HPDE6-E6E7 (cell line): ENCODE measurements at regions not wholly inside any gene's neighbourhood (a gene's known extent, or its start where the extent isn't known, plus 50 kb on each side); places are given as distances from the start of the nearest gene placed in this dataset.
"Not testable (repeated sequence)": the region's sequence is repeated elsewhere in the genome, so short reads cannot be mapped to it uniquely, and the experiment has no call there.

Experiments used
- DNase-seq: peaks from one replicate; pipeline ENCODE4 v3.0.0; 2011; ENCODE audit warnings: missing footprints; ENCODE audit errors: extremely low spot score

- no peak for DNase-seq
Observed at GRCh38 chr4:135934026-135934425, 1598.3 kb downstream of the PCDH18 start.

GRCh38 chr4:135927651-135928050 lies 1604.6 kb downstream of the PCDH18 start:
- no peak for DNase-seq

- no peak for DNase-seq
Observed at GRCh38 chr4:135921081-135921480, 1611.2 kb downstream of the PCDH18 start.

DNA sequence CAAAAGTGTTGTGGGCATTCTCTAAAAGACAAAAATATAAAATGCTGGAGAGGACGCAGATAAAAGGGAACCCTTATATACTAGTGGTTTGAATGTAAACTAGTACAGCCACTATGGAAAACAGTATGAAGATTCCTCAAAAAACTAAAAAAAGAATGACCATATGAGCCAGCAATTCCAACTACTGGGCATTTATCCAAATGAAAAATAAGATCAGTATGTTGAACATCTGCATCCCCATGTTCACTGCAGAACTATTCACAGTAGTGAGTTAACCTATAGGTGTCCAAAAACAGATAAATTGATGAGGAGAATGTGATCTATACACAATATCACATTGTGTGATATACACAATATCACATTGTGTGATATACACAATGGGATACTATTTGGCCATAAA lies 1615.3 kb downstream of the PCDH18 start:
- DNase-seq = no peak

GRCh38 chr4:135900956-135901355 lies 1631.3 kb downstream of the PCDH18 start:
- DNase-seq = no peak

GRCh38 chr4:135864304-135864703 lies 1662.7 kb upstream of the PABPC4L start:
- DNase-seq = not testable (repeated sequence)

- DNase-seq = no peak
Observed at GRCh38 chr4:135840781-135841180, 1639.2 kb upstream of the PABPC4L start.

DNA sequence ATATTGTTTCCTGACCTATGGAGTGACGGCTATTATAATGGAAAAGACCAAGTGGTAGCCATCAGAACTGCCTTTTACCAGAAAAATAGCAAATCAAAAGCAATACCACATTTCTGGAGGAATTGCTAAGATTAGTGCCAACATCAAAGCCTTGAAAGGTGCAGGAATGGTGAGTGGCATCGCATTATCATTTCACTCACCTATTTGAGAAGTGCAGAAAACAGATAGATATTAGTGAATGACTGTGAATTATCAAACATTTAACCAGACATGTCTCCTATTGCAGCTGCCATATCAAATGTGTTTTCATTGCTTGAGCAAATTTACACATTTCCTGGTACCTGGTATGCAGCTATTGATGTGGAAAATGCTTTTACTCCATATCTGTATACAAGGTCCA lies 1638.1 kb upstream of the PABPC4L start:
- no peak for DNase-seq

- peak; percentile 6 for DNase-seq
Observed at GRCh38 chr4:135838889-135839288, 1637.3 kb upstream of the PABPC4L start.

- DNase-seq = no peak
Observed at GRCh38 chr4:135834471-135834870, 1632.9 kb upstream of the PABPC4L start.

DNA sequence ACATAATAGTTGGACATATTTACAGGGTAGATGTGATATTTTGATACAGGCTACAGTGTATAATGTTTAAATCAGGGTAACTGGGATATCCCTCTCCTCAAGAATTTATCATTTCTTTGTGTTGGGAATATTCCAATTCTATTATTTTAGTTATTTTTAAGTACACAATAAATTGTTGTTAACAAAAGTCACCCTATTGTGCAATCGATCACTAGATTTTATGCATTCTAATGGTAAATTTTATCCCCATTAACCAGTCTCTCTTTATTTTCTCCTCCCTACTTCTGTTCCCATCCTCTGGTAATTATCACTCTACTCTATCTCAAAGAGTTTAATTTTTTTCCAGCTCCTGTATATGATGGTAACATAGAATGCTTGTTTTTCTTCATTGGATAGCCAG lies 1631.9 kb upstream of the PABPC4L start:
- DNase-seq = no peak

DNA sequence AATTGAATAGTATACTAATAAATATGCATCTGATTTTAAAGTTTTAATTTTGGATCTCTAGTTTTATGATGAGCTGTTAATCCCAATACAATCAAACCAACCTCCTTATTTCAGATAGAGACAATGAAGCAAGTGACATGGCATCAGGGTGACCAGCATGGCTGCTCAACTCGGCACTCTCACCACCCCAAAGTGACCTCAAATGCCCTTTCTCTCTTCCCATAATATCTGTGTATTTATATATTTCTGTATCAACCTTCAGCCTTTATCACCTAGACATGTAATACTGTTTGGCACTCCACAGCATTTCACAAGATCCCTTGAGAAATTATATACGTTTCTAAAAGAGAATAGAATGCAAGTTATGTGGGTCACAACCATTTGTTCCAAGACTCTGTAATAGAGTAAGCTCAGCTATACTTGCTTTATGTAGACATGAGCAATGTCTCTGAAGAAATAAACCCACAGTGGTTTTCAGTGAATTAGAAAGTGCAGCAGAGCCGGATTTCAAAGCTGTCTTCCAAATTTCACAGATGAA lies 1623.2 kb upstream of the PABPC4L start:
- no peak for DNase-seq

DNA sequence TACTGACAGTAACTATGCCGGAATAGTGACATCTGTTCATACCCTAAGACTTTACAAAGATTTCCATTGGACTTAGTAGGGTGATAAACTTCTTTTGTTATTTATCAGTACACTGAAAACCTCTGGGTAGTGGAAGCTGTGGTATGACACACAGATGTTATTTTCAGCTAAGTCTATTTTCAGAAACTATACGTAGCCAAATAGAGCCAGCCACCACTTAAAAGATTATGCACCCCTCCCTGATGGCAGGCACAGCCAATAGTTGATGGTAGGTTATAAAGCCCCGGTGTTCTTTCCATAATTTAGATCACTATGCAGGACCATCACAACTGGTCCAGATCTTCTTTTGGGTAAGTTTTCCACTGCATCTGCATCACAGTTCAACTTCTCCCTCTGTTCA lies 1603.2 kb upstream of the PABPC4L start:
- DNase-seq = no peak

DNA sequence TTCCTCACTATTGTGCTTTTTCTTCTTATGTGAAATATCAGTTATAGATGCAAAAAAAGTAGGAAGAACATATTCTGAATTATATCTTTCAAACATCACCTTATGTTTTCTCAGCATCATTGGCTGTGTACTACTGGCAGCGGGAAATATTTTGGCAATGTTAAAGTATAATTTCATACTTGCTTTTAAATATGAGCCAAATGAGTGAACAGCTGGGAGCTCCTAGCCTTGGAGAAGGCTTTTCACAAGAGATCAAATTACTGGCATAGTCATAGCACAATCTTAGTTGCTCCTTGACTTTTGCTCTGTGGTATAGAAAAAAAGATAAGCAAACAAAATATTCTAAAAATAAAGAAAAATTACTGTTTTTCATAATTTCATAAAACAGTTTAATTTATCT lies 1575.8 kb upstream of the PABPC4L start:
- DNase-seq = no peak

- no peak for DNase-seq
Observed at GRCh38 chr4:135775909-135776308, 1574.3 kb upstream of the PABPC4L start.

- DNase-seq = peak; percentile 4
Observed at GRCh38 chr4:135770505-135770904, 1568.9 kb upstream of the PABPC4L start.

GRCh38 chr4:135744928-135745327 lies 1543.3 kb upstream of the PABPC4L start:
- no peak for DNase-seq

DNA sequence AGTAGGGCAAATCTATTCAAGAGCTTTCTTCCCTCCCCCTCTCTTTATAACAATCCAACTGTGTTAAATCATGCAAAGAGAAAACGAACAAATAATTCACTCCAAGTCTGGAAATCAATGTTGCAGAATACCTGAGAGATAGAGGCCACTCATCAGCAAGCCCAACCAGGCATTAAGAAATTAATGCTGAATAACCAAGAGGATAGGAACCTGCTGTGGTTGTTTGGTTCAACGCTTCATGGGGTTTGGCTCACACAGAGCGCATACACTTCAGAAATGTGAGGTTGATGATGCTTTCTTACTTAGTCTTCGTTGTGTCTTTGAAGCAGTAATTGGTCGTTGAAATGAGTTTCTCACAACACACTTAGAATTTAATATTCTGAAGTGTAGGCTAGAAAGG lies 1540.0 kb upstream of the PABPC4L start:
- no peak for DNase-seq

GRCh38 chr4:135739354-135739753 lies 1537.8 kb upstream of the PABPC4L start:
- DNase-seq = peak; percentile 6

- DNase-seq = no peak
Observed at GRCh38 chr4:135735512-135735911, 1533.9 kb upstream of the PABPC4L start.

GRCh38 chr4:135732448-135732847 lies 1530.9 kb upstream of the PABPC4L start:
- DNase-seq = no peak

- no peak for DNase-seq
Observed at GRCh38 chr4:135731682-135732081, 1530.1 kb upstream of the PABPC4L start.

GRCh38 chr4:135724421-135724820 lies 1522.8 kb upstream of the PABPC4L start:
- no peak for DNase-seq

DNA sequence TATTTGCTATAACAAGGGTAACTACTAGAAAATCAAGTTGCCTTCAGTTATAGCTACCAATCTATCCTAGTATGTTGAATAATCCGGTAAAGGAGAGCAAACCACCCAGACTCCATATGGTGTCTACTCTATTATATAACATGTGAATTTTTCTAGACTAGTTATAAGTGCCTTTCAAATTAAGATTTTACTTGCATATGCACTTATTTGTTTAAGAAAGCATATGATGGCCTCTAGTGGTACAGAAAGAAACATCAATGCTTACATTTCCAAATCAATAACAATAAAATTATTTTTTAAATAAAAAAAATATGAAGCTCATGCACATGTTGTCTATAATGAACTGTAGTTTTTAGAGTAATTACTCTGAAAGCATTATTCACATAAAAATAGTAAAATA lies 1516.4 kb upstream of the PABPC4L start:
- no peak for DNase-seq

DNA sequence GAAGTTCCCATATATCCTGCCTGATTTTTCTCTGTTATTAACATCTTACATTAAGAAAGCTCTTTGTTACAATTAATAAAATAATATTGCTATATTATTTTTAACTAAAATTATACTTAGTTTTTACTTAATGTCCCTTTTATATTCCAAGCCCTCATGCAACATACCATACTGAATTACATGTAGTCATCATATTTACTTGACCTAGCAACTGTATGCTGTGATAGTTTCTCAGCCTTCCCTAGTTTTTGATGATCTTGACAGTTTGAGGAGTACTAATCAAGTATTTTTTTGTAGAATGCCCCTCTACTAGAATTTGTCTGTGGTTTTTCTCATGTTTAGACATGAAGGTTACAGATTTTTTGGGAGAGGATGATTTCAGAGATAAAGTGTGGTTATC lies 1503.8 kb upstream of the PABPC4L start:
- DNase-seq = no peak
